ENCODE measurements at regions not wholly inside any gene's neighbourhood (a gene's known extent, or its start where the extent isn't known, plus 50 kb on each side); places are given as distances from the start of the nearest gene placed in this dataset.

DNA sequence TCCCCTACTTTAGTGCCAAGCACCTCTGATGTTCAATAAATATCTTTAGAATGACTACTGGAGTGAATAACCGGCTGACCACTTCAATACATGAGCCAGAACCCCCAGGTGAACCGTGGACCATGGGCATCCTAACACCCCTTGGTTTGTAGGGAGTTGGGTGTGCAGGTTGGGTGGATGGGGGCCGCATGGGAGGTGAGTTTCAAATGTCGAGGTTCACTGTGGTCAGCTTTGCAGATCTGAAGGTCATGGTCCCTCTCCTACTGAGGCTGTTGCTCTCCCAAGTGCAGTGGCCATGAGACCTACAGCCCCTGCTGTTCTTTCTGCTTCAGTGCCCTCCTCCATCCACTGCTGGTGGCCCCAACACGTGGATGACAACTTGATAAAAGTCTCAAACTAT is 178.0 kb upstream of the MKI67 start:
- H3K79me2 ChIP-seq = no peaks in the 10 kb centered on the region
- no peak overlapping the region for H2AFZ ChIP-seq
- H3K27ac ChIP-seq = no peak overlapping the region
- no peaks in the 10 kb centered on the region for H3K27me3 ChIP-seq (ENCODE audit: control insufficient read depth, insufficient read depth, low read length)
- H3K36me3 ChIP-seq (ENCODE audit: control insufficient read depth, insufficient read depth, low read length) = no peaks in the 10 kb centered on the region
- no peaks in the 10 kb centered on the region for H3K4me1 ChIP-seq
- H3K9ac ChIP-seq = no peak overlapping the region
- no peaks in the 10 kb centered on the region for H3K9me3 ChIP-seq (ENCODE audit: control insufficient read depth, low read length)
- H3K4me2 ChIP-seq (ENCODE audit: low read length) = no peak overlapping the region
- TF ChIP-seq, protein P1, sequence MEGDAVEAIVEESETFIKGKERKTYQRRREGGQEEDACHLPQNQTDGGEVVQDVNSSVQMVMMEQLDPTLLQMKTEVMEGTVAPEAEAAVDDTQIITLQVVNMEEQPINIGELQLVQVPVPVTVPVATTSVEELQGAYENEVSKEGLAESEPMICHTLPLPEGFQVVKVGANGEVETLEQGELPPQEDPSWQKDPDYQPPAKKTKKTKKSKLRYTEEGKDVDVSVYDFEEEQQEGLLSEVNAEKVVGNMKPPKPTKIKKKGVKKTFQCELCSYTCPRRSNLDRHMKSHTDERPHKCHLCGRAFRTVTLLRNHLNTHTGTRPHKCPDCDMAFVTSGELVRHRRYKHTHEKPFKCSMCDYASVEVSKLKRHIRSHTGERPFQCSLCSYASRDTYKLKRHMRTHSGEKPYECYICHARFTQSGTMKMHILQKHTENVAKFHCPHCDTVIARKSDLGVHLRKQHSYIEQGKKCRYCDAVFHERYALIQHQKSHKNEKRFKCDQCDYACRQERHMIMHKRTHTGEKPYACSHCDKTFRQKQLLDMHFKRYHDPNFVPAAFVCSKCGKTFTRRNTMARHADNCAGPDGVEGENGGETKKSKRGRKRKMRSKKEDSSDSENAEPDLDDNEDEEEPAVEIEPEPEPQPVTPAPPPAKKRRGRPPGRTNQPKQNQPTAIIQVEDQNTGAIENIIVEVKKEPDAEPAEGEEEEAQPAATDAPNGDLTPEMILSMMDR (IDR thresholded peaks at IDR 0.05) = no peak
- no peak overlapping the region for H3K4me3 ChIP-seq (ENCODE audit: low read depth, low read length)

DNA sequence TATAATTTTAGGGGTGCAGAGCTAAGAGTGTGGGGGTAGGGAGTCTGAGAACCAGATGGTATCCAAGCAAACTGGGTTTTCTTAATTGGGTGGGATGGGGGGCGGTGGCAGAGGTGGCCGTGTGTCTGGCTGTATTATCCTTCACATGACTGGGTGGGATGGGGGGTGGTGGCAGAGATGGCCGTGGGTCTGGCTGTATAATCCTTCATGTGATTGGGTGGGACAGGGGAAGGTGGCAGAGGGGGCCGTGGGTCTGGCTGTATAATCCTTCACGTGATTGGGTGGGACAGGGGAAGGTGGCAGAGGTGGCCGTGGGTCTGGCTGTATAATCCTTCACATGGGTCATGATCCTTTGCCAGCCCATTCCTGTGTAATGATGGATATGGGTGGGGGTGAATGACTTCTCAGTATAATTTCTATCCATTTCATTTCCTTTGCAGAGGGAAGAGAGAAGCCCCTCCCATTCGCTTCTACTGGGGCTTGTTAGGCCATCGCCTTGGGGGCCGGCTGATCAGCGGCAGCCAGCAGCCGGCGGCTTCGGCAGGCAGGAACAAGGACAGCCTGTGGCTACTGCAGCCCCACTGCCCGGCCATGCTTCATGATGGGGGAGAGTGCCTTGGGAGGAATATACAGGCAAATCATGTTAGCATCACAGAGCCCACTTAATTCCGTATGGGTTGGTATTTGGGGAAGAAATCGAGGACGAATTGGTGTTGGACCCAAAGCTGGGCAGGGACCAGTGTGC is 179.6 kb upstream of the MKI67 start:
- TF ChIP-seq, protein P1 (IDR thresholded peaks at IDR 0.05) = no peak
- no peak overlapping the region for H3K27ac ChIP-seq
- H3K4me3 ChIP-seq (ENCODE audit: low read depth, low read length) = no peak overlapping the region
- H3K9ac ChIP-seq = no peak overlapping the region
- no peaks in the 10 kb centered on the region for H3K36me3 ChIP-seq (ENCODE audit: control insufficient read depth, insufficient read depth, low read length)
- H3K9me3 ChIP-seq (ENCODE audit: control insufficient read depth, low read length) = no peaks in the 10 kb centered on the region
- no peak overlapping the region for H3K4me2 ChIP-seq (ENCODE audit: low read length)
- H3K27me3 ChIP-seq (ENCODE audit: control insufficient read depth, insufficient read depth, low read length) = no peaks in the 10 kb centered on the region
- no peaks in the 10 kb centered on the region for H3K79me2 ChIP-seq
- H2AFZ ChIP-seq = no peak overlapping the region
- H3K4me1 ChIP-seq = no peaks in the 10 kb centered on the region

DNA sequence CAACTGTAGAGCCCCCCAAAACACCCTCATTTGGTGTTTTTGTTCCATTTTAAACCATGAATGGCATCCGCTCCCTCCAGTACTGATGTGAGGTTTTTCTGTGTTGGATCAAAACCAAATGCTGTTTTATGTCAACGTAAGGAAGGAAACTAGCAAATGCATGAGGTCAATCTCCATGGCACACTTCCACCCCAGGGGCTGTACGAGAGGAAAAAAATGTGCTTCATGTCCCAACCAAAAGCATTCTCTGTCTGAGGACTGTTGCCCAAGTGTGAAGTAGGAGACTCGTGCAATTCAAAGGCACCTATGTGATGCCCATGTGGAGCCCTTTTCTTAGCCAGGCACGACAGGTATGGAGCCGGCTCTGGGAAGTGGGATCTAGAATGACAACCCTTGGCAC is 180.3 kb upstream of the MKI67 start:
- Histone ChIP-seq H3K27ac (no peak overlapping the region), H3K4me2 (ENCODE audit: low read length) (no peak overlapping the region), H3K4me3 (ENCODE audit: low read depth, low read length) (no peak overlapping the region), H3K27me3 (ENCODE audit: control insufficient read depth, insufficient read depth, low read length) (no peaks in the 10 kb centered on the region), H3K36me3 (ENCODE audit: control insufficient read depth, insufficient read depth, low read length) (no peaks in the 10 kb centered on the region), H3K4me1 (no peaks in the 10 kb centered on the region), H3K9ac (no peak overlapping the region), H3K79me2 (no peaks in the 10 kb centered on the region), H2AFZ (no peak overlapping the region), H3K9me3 (ENCODE audit: control insufficient read depth, low read length) (no peaks in the 10 kb centered on the region)
- TF ChIP-seq, protein P1 (IDR thresholded peaks at IDR 0.05) = no peak

DNA sequence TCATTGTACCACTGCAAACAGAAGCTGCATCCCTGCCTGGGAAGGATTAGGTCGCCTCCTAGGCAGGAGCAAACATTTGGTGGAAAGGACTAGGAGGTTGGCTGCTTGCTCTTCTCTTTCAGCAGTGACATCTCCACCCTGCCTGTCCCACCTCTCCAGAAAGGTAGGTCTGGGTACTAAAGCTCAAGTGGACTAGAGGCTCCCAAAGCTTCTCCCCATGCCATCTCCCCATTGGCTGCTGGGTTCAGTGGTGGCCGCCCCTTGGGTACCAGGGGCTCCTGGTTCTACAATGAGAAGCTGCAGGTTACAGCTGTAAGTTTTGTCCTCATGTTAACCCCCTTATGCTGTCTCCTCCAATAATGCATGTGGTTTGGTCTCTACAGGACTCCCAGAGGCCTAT is 180.7 kb upstream of the MKI67 start:
- TF ChIP-seq, protein P1 (IDR thresholded peaks at IDR 0.05) = no peak
- no peak overlapping the region for H3K9ac ChIP-seq
- H3K27ac ChIP-seq = no peak overlapping the region
- H3K79me2 ChIP-seq = no peaks in the 10 kb centered on the region
- no peaks in the 10 kb centered on the region for H3K27me3 ChIP-seq (ENCODE audit: control insufficient read depth, insufficient read depth, low read length)
- H2AFZ ChIP-seq = no peak overlapping the region
- H3K4me1 ChIP-seq = no peaks in the 10 kb centered on the region
- H3K4me3 ChIP-seq (ENCODE audit: low read depth, low read length) = no peak overlapping the region
- no peaks in the 10 kb centered on the region for H3K9me3 ChIP-seq (ENCODE audit: control insufficient read depth, low read length)
- H3K36me3 ChIP-seq (ENCODE audit: control insufficient read depth, insufficient read depth, low read length) = no peaks in the 10 kb centered on the region
- H3K4me2 ChIP-seq (ENCODE audit: low read length) = no peak overlapping the region

DNA sequence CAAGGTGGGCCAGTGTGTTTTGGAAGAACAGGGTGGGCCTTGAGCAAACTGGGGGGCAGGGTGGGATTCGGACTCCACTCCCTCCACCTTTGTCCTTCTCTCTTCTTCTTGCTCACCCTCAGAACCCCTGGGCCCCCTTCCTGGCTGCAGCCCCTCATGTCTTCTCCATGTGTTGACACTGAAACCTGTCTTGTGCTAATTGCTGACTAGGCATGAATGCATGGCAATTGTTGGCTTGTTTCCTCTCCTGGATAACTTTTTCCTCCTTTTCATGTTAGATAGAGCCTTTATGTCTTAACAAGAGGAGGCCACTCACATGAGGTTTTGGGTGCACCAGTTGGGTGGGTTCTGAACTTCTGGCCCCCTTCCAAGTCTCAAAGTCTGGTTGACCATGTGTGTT is 181.6 kb upstream of the MKI67 start:
- Histone ChIP-seq H2AFZ (no peak overlapping the region), H3K9me3 (ENCODE audit: control insufficient read depth, low read length) (no peaks in the 10 kb centered on the region), H3K79me2 (no peaks in the 10 kb centered on the region), H3K27ac (no peak overlapping the region), H3K9ac (no peak overlapping the region), H3K4me1 (no peaks in the 10 kb centered on the region), H3K27me3 (ENCODE audit: control insufficient read depth, insufficient read depth, low read length) (no peaks in the 10 kb centered on the region), H3K36me3 (ENCODE audit: control insufficient read depth, insufficient read depth, low read length) (no peaks in the 10 kb centered on the region), H3K4me2 (ENCODE audit: low read length) (no peak overlapping the region), H3K4me3 (ENCODE audit: low read depth, low read length) (no peak overlapping the region)
- TF ChIP-seq, protein P1 (IDR thresholded peaks at IDR 0.05) = no peak

All from parathyroid adenoma (tissue), 2 donors.